NCI-H2171 (cell line): ENCODE measurements at regions not wholly inside any gene's neighbourhood (a gene's known extent, or its start where the extent isn't known, plus 50 kb on each side); places are given as distances from the start of the nearest gene placed in this dataset.

ENCODE experiments used
- DNase-seq: peaks from one replicate; lab custom pipeline; 2025; lab: John Stamatoyannopoulos, UW

- no peak for DNase-seq
These were observed 307.8 kb upstream of the CDH11 start for GRCh38 chr16:65429504-65430181.

- no peak for DNase-seq
These were observed 304.6 kb upstream of the CDH11 start for GRCh38 chr16:65426484-65426883.

- DNase-seq: no peak
These were observed 301.1 kb upstream of the CDH11 start for GRCh38 chr16:65422934-65423333.

- DNase-seq: no peak
These were observed 299.7 kb upstream of the CDH11 start for GRCh38 chr16:65421596-65421995.

GRCh38 chr16:65418435-65418834 lies 296.6 kb upstream of the CDH11 start:
- no peak for DNase-seq

- DNase-seq: no peak
These were observed 293.6 kb upstream of the CDH11 start for GRCh38 chr16:65415460-65415859.

GRCh38 chr16:65414284-65414984 lies 292.6 kb upstream of the CDH11 start:
- DNase-seq: no peak

GRCh38 chr16:65413861-65414260 lies 292.0 kb upstream of the CDH11 start:
- DNase-seq: no peak

GRCh38 chr16:65410801-65411200 lies 288.9 kb upstream of the CDH11 start:
- DNase-seq: no peak

GRCh38 chr16:65409510-65409909 lies 287.6 kb upstream of the CDH11 start:
- DNase-seq: no peak

- DNase-seq: no peak
These were observed 285.1 kb upstream of the CDH11 start for GRCh38 chr16:65406933-65407332.

- DNase-seq: no peak
These were observed 284.3 kb upstream of the CDH11 start for GRCh38 chr16:65406116-65406515.

- DNase-seq: no peak
These were observed 272.4 kb upstream of the CDH11 start for GRCh38 chr16:65394281-65394680.

- no peak for DNase-seq
These were observed 271.1 kb upstream of the CDH11 start for GRCh38 chr16:65392806-65393565.

- DNase-seq: no peak
These were observed 266.7 kb upstream of the CDH11 start for GRCh38 chr16:65388592-65388991.

- DNase-seq: no peak
These were observed 264.8 kb upstream of the CDH11 start for GRCh38 chr16:65386672-65387071.

- no peak for DNase-seq
These were observed 262.6 kb upstream of the CDH11 start for GRCh38 chr16:65384441-65384840.

GRCh38 chr16:65377195-65377594 lies 255.3 kb upstream of the CDH11 start:
- DNase-seq: no peak

- no peak for DNase-seq
These were observed 254.7 kb upstream of the CDH11 start for GRCh38 chr16:65376601-65377000.

- DNase-seq: no peak
These were observed 253.8 kb upstream of the CDH11 start for GRCh38 chr16:65375651-65376050.

GRCh38 chr16:65373097-65373496 lies 251.2 kb upstream of the CDH11 start:
- DNase-seq: no peak

- no peak for DNase-seq
These were observed 250.3 kb upstream of the CDH11 start for GRCh38 chr16:65372171-65372570.
